Liver (tissue), 3 donors: ENCODE measurements at regions not wholly inside any gene's neighbourhood (a gene's known extent, or its start where the extent isn't known, plus 50 kb on each side); places are given as distances from the start of the nearest gene placed in this dataset.

Experiments used
- CTCF ChIP-seq: fragments of 150-350 bp; IDR thresholded peaks from 2 replicates; pipeline ENCODE4 v1.5.1; 2017; ENCODE audit warnings: improper control_type of control experiment, low read depth, low read length; ENCODE audit not compliant: missing input control
- GABPA ChIP-seq, 2 donors: IDR thresholded peaks in 1 of 2; conservative IDR thresholded peaks in 1 of 2; 2 replicates each; pipeline ENCODE4 v1.6.1; 2016; ENCODE audit warnings: antibody characterized with exemption in 2 of 2, mild to moderate bottlenecking in 1 of 2, moderate library complexity in 1 of 2
- JUND ChIP-seq, 2 donors: IDR thresholded peaks; 2 replicates each; pipeline ENCODE4 v1.6.1; 2016; ENCODE audit warnings: antibody characterized with exemption in 2 of 2
- RAD21 ChIP-seq, 2 donors: IDR thresholded peaks; 2 replicates each; pipeline ENCODE4 v1.6.1; 2016; ENCODE audit warnings: antibody characterized with exemption in 2 of 2, mild to moderate bottlenecking in 2 of 2
- REST ChIP-seq: IDR thresholded peaks from 2 replicates; pipeline ENCODE4 v1.6.1; 2016; ENCODE audit warnings: antibody characterized with exemption, mild to moderate bottlenecking
- SP1 ChIP-seq: IDR thresholded peaks from 2 replicates; pipeline ENCODE4 v1.6.1; 2018; ENCODE audit warnings: antibody characterized with exemption, mild to moderate bottlenecking
- YY1 ChIP-seq: IDR thresholded peaks from 2 replicates; pipeline ENCODE4 v1.6.1; 2016; ENCODE audit warnings: antibody characterized with exemption, mild to moderate bottlenecking
- ZBTB33 ChIP-seq: IDR thresholded peaks from 2 replicates; pipeline ENCODE4 v1.6.1; 2016; ENCODE audit warnings: antibody characterized with exemption
- TF ChIP-seq, protein P1 (sequence below): IDR thresholded peaks from 2 replicates; pipeline ENCODE4 v1.6.1; 2016; ENCODE audit warnings: antibody characterized with exemption
- TF ChIP-seq, protein P2 (sequence below): IDR thresholded peaks from 2 replicates; pipeline ENCODE4 v1.6.1; 2016; ENCODE audit warnings: antibody characterized with exemption
- donor health status: healthy.
- donor health status: healthy.

- TF ChIP-seq, protein P1, sequence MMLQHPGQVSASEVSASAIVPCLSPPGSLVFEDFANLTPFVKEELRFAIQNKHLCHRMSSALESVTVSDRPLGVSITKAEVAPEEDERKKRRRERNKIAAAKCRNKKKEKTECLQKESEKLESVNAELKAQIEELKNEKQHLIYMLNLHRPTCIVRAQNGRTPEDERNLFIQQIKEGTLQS = no peak
- no peak for TF ChIP-seq YY1
- TF ChIP-seq CTCF = no peak
- TF ChIP-seq SP1 = no peak
- peak; percentile 97 for TF ChIP-seq REST
- TF ChIP-seq JUND (IDR thresholded peaks at IDR 0.05) = no peak
- TF ChIP-seq, protein P2, sequence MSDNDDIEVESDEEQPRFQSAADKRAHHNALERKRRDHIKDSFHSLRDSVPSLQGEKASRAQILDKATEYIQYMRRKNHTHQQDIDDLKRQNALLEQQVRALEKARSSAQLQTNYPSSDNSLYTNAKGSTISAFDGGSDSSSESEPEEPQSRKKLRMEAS = no peak
- TF ChIP-seq RAD21 (IDR thresholded peaks at IDR 0.05) = no peak
- TF ChIP-seq ZBTB33 = no peak
- TF ChIP-seq GABPA (IDR thresholded peaks at IDR 0.05 in 1 of 2, conservative IDR thresholded peaks at IDR 0.05 in 1 of 2) = no peak
Measured at GRCh38 chr16:6193718-6194117, 1096.1 kb upstream of the EEF2KMT start.
